Upper lobe of left lung (tissue), 4 donors: ENCODE measurements at regions not wholly inside any gene's neighbourhood (a gene's known extent, or its start where the extent isn't known, plus 50 kb on each side); places are given as distances from the start of the nearest gene placed in this dataset.
"Not testable (repeated sequence)": the region's sequence is repeated elsewhere in the genome, so short reads cannot be mapped to it uniquely, and the experiment has no call there.

ENCODE experiments used
- POLR2A ChIP-seq, 4 donors: fragments of 450-650 bp; IDR thresholded peaks; one replicate each; pipeline ENCODE4 v1.5.1; 2016 to 2017; ENCODE audit warnings: antibody characterized with exemption in 4 of 4, mild to moderate bottlenecking in 2 of 4
- TF ChIP-seq, protein P1 (sequence below), 6 experiments: fragments of 450-650 bp in 4 of 6; fragments of 200-600 bp in 2 of 6; sonication (generic) in 2 of 6; IDR thresholded peaks; one replicate each; pipeline ENCODE4 v1.5.1; 2016 to 2019; ENCODE audit warnings: antibody characterized with exemption in 6 of 6

DNA sequence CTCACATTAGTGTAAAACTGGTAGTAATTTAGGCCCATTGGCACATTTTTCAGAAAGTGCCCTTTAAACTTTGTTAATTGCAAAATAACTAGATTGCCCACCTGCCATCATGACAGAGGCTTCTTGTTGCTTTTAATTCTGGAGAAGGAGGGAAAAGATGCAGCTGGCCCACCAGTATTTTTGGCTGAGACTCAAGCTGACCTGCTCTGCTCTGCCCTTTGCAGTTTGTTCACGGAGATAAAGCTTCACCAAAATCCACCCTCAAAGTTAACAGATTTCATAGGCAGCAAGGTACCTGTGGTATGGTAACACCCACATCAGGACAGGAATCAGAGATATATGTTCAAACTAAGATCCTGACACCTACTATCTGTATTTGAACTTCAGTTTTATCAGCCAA is 170.2 kb upstream of the OR4C13 start:
- TF ChIP-seq POLR2A (IDR thresholded peaks at IDR 0.05) = not testable (repeated sequence)
- TF ChIP-seq, protein P1, sequence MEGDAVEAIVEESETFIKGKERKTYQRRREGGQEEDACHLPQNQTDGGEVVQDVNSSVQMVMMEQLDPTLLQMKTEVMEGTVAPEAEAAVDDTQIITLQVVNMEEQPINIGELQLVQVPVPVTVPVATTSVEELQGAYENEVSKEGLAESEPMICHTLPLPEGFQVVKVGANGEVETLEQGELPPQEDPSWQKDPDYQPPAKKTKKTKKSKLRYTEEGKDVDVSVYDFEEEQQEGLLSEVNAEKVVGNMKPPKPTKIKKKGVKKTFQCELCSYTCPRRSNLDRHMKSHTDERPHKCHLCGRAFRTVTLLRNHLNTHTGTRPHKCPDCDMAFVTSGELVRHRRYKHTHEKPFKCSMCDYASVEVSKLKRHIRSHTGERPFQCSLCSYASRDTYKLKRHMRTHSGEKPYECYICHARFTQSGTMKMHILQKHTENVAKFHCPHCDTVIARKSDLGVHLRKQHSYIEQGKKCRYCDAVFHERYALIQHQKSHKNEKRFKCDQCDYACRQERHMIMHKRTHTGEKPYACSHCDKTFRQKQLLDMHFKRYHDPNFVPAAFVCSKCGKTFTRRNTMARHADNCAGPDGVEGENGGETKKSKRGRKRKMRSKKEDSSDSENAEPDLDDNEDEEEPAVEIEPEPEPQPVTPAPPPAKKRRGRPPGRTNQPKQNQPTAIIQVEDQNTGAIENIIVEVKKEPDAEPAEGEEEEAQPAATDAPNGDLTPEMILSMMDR (IDR thresholded peaks at IDR 0.05) = not testable (repeated sequence)
